NT2/D1 (cell line): ENCODE measurements at regions not wholly inside any gene's neighbourhood (a gene's known extent, or its start where the extent isn't known, plus 50 kb on each side); places are given as distances from the start of the nearest gene placed in this dataset.

Experiments used
- SUZ12 ChIP-seq: IDR thresholded peaks from 2 replicates; pipeline ENCODE4 v1.6.1; 2011; ENCODE audit not compliant: insufficient read length, insufficient read depth; ENCODE audit errors: extremely low read depth
- YY1 ChIP-seq: IDR thresholded peaks from 2 replicates; pipeline ENCODE4 v1.6.1; 2011; ENCODE audit not compliant: insufficient read length, insufficient read depth
- ZNF274 ChIP-seq: IDR thresholded peaks from 2 replicates; pipeline ENCODE4 v1.6.1; 2011; ENCODE audit warnings: mild to moderate bottlenecking, low read depth, low read length

- TF ChIP-seq ZNF274: no peak
- TF ChIP-seq YY1: no peak
- no peak for TF ChIP-seq SUZ12
Measured at GRCh38 chr2:56539618-56540017, 355.8 kb downstream of the CCDC85A start.
